ENCODE measurements at regions not wholly inside any gene's neighbourhood (a gene's known extent, or its start where the extent isn't known, plus 50 kb on each side); places are given as distances from the start of the nearest gene placed in this dataset.

- DNase-seq (ENCODE audit: low read depth, low spot score) (no peak), FAIRE-seq (no peak)
- H3K4me2 ChIP-seq (ENCODE audit: control insufficient read depth, extremely low read depth, insufficient read depth, low read depth, low read length): no peak overlapping the region
- no peak overlapping the region for H3K4me3 ChIP-seq (ENCODE audit: control insufficient read depth in 2 of 3, extremely low read depth in 1 of 3, insufficient read depth in 2 of 3, low read depth in 1 of 3, low read length in 3 of 3)
- no peaks in the 10 kb centered on the region for H3K27me3 ChIP-seq (ENCODE audit: control insufficient read depth, extremely low read depth, insufficient read depth, low read length)
- H3K27ac ChIP-seq (ENCODE audit: control insufficient read depth, insufficient read depth, low read length): no peak overlapping the region
- no peak for TF ChIP-seq EZH2 (IDR thresholded peaks at IDR 0.05; ENCODE audit: low read length)
- no peak overlapping the region for H2AFZ ChIP-seq (ENCODE audit: control insufficient read depth, low read length)
- H4K20me1 ChIP-seq (ENCODE audit: control insufficient read depth, extremely low read depth, insufficient read depth, low read length): no peaks in the 10 kb centered on the region
- no peaks in the 10 kb centered on the region for H3K36me3 ChIP-seq (ENCODE audit: control insufficient read depth in 2 of 2, extremely low read depth in 1 of 2, insufficient read depth in 2 of 2, low read length in 2 of 2)
- no peaks in the 10 kb centered on the region for H3K9me3 ChIP-seq (ENCODE audit: control insufficient read depth, low read depth, low read length)
- no peaks in the 10 kb centered on the region for H3K9me1 ChIP-seq (ENCODE audit: control insufficient read depth, extremely low read depth, insufficient read depth, low read length)
- peaks cover 19% of the 10 kb centered on the region for H3K4me1 ChIP-seq (ENCODE audit: control insufficient read depth, extremely low read depth, insufficient read depth, low read length)
- H3K9ac ChIP-seq (ENCODE audit: control insufficient read depth, extremely low read depth, insufficient read depth, low read length): no peak overlapping the region
- H3K79me2 ChIP-seq (ENCODE audit: control insufficient read depth, insufficient read depth, low read length): no peaks in the 10 kb centered on the region
- dilution Hi-C loops (cut with MboI; ENCODE audit: extremely low pct_ligation_motif_present, low sequenced_read_pairs): no loop called here
Measured at GRCh38 chr10:8128511-8128910, 74.0 kb downstream of the GATA3 start.

- no peak for DNase-seq (ENCODE audit: low read depth, low spot score)
- peak; percentile 5 for FAIRE-seq
- Histone ChIP-seq H3K27me3 (ENCODE audit: control insufficient read depth, extremely low read depth, insufficient read depth, low read length) (no peaks in the 10 kb centered on the region), H3K9ac (ENCODE audit: control insufficient read depth, extremely low read depth, insufficient read depth, low read length) (no peak overlapping the region), H3K9me1 (ENCODE audit: control insufficient read depth, extremely low read depth, insufficient read depth, low read length) (no peaks in the 10 kb centered on the region), H3K4me3 (ENCODE audit: control insufficient read depth in 2 of 3, extremely low read depth in 1 of 3, insufficient read depth in 2 of 3, low read depth in 1 of 3, low read length in 3 of 3) (no peak overlapping the region), H3K4me1 (ENCODE audit: control insufficient read depth, extremely low read depth, insufficient read depth, low read length) (peaks cover 19% of the 10 kb centered on the region), H3K36me3 (ENCODE audit: control insufficient read depth in 2 of 2, extremely low read depth in 1 of 2, insufficient read depth in 2 of 2, low read length in 2 of 2) (no peaks in the 10 kb centered on the region), H3K4me2 (ENCODE audit: control insufficient read depth, extremely low read depth, insufficient read depth, low read depth, low read length) (no peak overlapping the region), H3K27ac (ENCODE audit: control insufficient read depth, insufficient read depth, low read length) (no peak overlapping the region), H3K79me2 (ENCODE audit: control insufficient read depth, insufficient read depth, low read length) (no peaks in the 10 kb centered on the region), H2AFZ (ENCODE audit: control insufficient read depth, low read length) (no peak overlapping the region), H3K9me3 (ENCODE audit: control insufficient read depth, low read depth, low read length) (no peaks in the 10 kb centered on the region), H4K20me1 (ENCODE audit: control insufficient read depth, extremely low read depth, insufficient read depth, low read length) (no peaks in the 10 kb centered on the region)
- TF ChIP-seq CTCF (optimal IDR thresholded peaks at IDR 0.05 in 1 of 3, IDR thresholded peaks at IDR 0.05 in 1 of 3, conservative IDR thresholded peaks at IDR 0.05 in 1 of 3; ENCODE audit: extremely low read depth in 1 of 3, insufficient read depth in 2 of 3, low read length in 3 of 3) (no peak), EZH2 (IDR thresholded peaks at IDR 0.05; ENCODE audit: low read length) (no peak)
- dilution Hi-C loops (cut with MboI; ENCODE audit: extremely low pct_ligation_motif_present, low sequenced_read_pairs): no loop called here
Measured at GRCh38 chr10:8129438-8129837, 75.0 kb downstream of the GATA3 start.
